HPDE6-E6E7 (cell line): ENCODE measurements at regions not wholly inside any gene's neighbourhood (a gene's known extent, or its start where the extent isn't known, plus 50 kb on each side); places are given as distances from the start of the nearest gene placed in this dataset.

Experiments
- DNase-seq: peaks from one replicate; pipeline ENCODE4 v3.0.0; 2011; ENCODE audit warnings: missing footprints; ENCODE audit errors: extremely low spot score

GRCh38 chr3:83890763-83891135 lies 1068.0 kb upstream of the CADM2 start:
- DNase-seq: no peak

DNA sequence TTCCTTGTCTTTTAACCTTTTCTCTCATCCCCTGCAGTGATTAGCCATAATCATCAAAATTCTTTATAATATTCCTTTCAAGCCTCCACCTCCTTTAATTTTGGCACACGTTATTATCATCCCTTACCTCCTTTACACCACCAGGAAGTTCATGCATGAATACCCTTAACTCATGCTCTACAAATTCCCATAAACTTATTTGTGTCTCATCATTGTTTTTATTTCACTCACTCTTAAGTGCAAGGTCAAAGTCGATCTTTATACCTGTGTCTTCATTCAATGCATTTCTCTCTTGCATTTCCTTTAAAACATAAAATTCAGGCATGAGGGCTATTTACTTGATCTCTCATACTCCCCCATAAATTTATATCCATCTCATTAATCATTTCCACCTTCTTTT lies 1064.6 kb upstream of the CADM2 start:
- DNase-seq: no peak

- DNase-seq: no peak
Observed at GRCh38 chr3:83895892-83896291, 1062.9 kb upstream of the CADM2 start.

DNA sequence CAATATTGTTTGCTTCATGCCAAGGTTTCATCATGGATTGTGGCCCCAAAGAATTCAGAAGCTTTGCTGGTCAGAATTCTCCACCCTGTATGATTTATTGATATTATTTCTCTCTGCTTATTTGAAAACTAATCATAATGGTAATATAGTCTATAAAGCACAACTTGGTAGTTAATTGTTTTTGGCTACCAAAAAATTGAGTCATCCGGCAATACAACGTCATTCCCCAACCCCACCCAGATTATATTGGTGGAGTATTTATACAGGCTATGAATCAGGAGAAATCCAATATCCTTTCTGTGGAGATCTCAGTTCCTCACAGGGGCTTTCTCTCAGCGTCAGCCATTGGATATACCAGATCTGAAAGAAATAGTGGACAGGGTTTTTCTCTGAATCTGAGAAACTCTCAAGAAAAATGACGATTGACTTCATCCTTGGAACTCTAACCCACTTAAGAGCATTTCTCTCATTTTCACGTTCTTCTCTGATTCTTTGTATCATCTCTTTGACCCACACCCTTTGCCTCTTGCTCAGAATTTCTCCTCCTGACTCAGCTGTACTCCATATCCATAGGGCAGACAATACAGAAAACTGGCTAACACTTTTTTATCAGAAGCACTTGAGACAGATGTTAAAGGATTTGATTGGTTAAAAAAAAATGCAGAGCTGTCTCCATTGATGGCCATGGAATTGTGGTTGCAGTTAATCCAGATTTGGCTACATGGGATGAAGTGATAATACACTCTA lies 1055.8 kb upstream of the CADM2 start:
- no peak for DNase-seq

GRCh38 chr3:83913381-83913780 lies 1045.4 kb upstream of the CADM2 start:
- no peak for DNase-seq

DNA sequence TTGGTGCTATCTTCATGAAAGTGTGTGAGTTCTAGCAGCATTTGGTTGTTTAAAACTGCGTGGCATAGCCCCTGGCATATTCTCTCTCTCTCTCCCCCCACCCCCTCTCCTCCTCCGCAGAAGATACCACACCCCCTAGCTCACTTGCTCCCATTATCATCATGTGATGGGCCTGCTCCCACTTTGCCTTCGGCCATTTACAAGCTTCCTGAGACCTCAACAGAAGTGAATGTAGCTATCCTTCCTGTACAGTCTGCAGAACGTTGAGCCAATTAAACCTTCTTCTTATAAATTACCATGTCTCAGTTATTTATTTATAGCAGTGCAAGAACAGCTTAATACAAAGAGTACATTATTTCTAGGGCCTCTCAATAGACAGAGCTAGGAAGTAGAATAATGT lies 1032.5 kb upstream of the CADM2 start:
- DNase-seq: no peak

GRCh38 chr3:83928391-83928790 lies 1030.4 kb upstream of the CADM2 start:
- no peak for DNase-seq

DNA sequence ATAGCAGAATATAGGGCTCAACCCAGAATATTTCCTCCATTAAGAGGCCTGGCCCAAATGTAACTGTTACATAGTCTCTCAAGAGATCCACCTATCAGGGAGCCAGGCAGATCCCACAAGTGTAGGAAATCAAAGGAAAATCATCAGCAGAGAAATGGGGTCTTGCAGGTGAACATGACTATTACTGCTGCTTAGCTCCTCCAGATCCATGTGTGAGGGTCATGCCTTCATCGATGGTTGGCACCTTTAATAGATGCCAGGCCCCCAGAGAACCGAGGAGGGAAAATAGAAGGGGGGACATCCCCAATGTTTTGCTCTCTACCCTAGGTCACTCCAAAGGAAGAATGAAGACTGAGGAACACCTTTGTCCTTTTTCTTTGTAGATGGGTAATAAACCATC lies 1029.9 kb upstream of the CADM2 start:
- DNase-seq: no peak

DNA sequence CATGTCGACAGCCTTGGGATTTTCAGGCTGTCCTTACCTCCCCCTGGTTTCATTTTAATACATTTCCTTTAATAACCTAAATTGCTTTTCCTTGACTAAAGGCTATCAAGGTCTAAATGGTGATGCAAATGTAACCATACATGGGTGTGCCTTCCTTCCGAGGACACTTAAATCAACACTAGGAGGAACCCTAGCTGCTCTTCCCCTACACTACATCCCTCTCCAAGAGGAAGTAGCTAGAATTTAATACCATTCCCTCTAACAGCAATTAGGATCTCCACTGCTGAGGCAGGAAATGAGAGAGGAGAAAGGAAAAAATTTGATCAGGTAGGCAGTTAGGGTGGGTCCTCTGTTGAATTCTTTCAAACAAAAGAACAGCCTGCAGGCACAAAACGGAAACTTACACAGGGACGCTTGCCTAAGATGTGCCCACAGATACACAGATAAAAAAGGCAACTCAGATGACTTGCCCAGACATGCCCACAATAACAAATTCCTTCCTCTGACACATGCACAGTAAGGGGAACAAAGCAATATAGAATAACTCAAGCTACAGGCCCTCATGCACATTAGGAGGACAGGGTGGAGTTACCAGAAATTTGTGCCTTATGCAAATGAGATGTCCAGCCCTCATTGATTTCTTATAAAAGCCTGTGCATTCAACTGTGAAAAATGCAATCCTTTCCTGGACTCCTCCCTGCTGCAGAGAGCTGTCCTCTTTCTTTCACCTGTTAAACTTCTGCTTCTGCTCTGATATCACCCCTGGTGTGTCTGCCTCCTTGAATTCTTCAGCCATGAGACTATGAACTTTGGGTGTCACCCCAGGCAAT lies 1024.4 kb upstream of the CADM2 start:
- DNase-seq: peak; percentile 8

GRCh38 chr3:83938491-83938890 lies 1020.3 kb upstream of the CADM2 start:
- DNase-seq: no peak

- no peak for DNase-seq
Observed at GRCh38 chr3:83941990-83942745, 1016.6 kb upstream of the CADM2 start.

- DNase-seq: no peak
Observed at GRCh38 chr3:83946049-83946448, 1012.7 kb upstream of the CADM2 start.

GRCh38 chr3:83946554-83946953 lies 1012.2 kb upstream of the CADM2 start:
- DNase-seq: no peak

GRCh38 chr3:83948771-83949170 lies 1010.0 kb upstream of the CADM2 start:
- DNase-seq: no peak

GRCh38 chr3:83953417-83954089 lies 1005.2 kb upstream of the CADM2 start:
- no peak for DNase-seq

DNA sequence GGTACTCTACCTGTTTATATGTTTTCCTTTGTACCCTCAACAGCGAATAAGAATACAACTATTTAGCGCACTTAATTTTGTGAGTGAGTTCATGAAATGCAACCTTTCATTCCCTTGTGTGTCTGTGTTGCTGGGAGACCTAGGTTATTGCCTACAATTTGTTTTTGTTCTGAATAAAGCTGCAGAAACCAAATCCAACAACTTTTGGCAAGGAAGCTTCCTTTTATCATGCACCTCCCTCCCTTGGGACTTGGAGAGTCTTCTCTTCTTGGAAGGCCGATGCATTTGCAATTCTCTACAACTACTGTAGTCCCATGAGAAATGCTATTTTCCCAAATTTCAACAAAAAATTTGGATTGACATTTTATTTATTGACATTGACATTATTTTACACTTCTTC lies 1002.4 kb upstream of the CADM2 start:
- DNase-seq: no peak

DNA sequence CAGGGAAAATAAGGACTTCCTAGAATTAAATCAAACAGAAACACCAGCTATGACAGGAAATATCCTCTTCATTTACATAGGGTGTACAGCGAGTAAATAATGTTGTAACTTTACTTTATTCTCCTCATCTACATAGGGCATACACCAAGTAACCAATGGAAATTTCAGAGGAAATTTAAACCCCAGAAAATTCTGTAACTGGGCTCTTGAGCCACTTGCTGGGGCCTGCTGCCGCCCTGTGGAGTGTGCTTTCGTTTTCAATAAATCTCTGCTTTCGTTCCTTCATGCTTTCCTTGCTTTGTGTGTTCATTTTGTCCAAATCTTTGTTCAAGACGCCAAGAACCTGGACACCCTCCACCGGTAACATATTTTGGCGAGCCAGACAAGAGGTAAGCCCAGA lies 990.4 kb upstream of the CADM2 start:
- DNase-seq: no peak

- no peak for DNase-seq
Observed at GRCh38 chr3:83971666-83972065, 987.1 kb upstream of the CADM2 start.

DNA sequence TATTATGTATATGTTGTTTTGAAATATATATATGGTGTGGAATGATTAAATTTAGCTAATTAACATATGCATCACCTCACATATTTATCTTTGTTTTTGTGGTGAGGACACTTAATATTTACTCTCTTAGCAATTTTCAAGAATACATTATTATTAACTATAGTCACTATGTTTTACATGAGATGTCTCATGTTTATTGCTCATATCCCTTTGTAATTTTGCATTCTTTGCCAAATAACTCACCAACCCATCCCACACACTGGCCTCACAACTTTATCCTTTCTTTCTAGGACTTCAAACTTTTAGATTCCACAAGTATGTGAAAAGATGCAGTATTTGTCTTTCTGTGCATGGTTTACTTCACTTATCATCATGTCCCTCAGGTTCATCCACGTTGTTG lies 950.2 kb upstream of the CADM2 start:
- DNase-seq: no peak

GRCh38 chr3:84023842-84024241 lies 934.9 kb upstream of the CADM2 start:
- DNase-seq: no peak

DNA sequence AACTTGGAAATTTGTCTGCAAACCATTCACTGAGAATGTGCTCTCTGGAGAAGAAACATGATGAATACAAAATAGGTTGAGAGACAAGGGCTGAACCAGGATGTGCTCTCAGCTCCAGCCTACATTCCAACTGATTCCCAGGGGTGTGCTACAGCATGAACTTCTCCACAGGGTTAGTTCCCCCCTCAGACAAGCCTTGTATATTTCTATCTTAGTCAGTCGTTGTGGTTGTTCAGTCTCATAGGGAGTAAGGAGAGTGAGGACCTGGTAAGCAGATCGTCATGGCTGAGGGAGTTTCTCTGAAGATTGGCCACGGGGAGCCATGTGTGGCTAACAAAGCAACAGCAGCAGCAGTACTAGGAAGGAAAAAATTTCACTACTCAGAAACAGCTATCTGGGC lies 919.7 kb upstream of the CADM2 start:
- no peak for DNase-seq
